ENCODE measurements at regions not wholly inside any gene's neighbourhood (a gene's known extent, or its start where the extent isn't known, plus 50 kb on each side); places are given as distances from the start of the nearest gene placed in this dataset.

DNA sequence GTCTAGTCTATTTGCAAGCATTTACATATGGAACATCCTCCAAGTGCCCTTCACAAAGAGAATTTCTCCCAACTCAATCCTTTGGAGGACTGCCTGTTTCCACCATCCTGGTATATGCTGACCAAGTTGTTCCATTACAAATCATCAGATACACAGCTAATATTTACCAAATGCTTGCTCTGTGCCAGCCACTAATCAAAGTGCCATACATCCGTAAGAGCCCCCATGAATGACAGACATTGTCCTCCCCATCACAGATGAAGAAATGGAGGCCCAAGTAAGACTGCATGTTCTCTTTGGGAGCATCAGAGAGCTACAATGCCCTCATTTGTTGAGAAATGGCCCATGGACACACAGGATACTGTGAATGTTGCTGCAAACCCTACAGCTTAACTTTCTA lies 130.0 kb upstream of the BACE2 start:
- no peak for DNase-seq (ENCODE audit: extremely low spot score)
- CTCF ChIA-PET, result interaction anchor here (1.5 kb wide), 1 partner anchor 14 kb away, joined by 5 read pairs; no protein-coding TSS in a partner anchor
- TF ChIP-seq, protein P1, sequence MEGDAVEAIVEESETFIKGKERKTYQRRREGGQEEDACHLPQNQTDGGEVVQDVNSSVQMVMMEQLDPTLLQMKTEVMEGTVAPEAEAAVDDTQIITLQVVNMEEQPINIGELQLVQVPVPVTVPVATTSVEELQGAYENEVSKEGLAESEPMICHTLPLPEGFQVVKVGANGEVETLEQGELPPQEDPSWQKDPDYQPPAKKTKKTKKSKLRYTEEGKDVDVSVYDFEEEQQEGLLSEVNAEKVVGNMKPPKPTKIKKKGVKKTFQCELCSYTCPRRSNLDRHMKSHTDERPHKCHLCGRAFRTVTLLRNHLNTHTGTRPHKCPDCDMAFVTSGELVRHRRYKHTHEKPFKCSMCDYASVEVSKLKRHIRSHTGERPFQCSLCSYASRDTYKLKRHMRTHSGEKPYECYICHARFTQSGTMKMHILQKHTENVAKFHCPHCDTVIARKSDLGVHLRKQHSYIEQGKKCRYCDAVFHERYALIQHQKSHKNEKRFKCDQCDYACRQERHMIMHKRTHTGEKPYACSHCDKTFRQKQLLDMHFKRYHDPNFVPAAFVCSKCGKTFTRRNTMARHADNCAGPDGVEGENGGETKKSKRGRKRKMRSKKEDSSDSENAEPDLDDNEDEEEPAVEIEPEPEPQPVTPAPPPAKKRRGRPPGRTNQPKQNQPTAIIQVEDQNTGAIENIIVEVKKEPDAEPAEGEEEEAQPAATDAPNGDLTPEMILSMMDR (IDR thresholded peaks at IDR 0.05; ENCODE audit: control extremely low read depth, extremely low read depth, low read depth, missing control alignments), result no peak
- POLR2A ChIA-PET, result no interaction called here

DNA sequence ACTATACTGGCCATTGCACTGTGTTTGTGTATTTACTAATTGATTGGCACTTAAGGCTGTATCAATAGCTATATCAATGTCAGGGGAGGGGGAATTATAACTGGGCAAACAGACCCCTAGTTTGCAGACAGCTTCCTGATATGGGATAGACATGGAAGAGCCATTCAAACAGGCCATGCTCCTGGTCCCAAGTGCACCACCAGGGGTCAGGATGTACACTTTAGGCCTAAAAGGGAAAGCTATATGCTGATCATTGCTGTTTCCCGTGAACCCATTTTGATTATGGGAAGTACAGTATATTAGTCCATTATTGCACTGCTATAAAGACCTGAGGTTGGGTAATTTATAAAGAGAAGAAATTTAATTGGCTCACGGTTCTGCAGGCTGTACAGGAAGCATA lies 124.9 kb upstream of the BACE2 start:
- CTCF ChIA-PET, result no interaction called here
- POLR2A ChIA-PET, result no interaction called here
- TF ChIP-seq, protein P1 (IDR thresholded peaks at IDR 0.05; ENCODE audit: control extremely low read depth, extremely low read depth, low read depth, missing control alignments), result no peak
- no peak for DNase-seq (ENCODE audit: extremely low spot score)

DNA sequence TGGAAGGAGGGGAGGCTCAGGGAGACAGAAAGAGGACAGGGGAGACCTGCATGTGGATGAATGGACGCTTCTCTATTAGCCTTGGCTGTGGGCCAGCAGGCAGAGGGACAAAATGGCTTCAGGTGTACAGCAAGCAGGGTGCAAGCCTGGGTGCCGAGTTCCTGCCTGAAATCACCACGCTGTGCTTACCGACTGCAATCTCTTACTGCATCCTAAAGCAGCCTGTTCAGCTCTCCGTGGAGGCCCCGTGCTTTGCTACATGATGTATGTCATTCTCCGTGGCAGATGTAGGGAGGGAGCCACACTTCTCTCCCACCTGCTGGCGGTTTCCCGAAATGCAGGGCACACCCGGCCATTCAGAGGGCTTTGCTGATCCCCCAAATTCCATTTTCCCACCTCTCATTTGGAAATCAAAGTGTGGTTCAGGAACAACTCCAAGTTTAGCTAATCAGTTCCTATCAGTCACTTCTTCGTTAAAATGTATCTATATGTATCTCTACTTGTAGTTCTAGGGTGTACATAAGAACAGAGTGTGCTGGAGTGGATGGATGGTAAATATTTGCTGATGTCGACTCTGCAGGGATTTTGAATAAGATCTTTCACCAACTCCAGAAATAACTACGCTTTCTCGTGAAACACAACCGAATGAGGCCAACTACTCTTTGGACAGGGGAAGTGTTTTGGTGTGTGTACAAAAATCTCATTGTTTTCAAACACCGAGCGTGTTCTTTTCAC lies 122.3 kb upstream of the BACE2 start:
- TF ChIP-seq, protein P1 (IDR thresholded peaks at IDR 0.05; ENCODE audit: control extremely low read depth, extremely low read depth, low read depth, missing control alignments), result no peak
- no peak for DNase-seq (ENCODE audit: extremely low spot score)
- CTCF ChIA-PET, result no interaction called here
- POLR2A ChIA-PET, result no interaction called here

DNA sequence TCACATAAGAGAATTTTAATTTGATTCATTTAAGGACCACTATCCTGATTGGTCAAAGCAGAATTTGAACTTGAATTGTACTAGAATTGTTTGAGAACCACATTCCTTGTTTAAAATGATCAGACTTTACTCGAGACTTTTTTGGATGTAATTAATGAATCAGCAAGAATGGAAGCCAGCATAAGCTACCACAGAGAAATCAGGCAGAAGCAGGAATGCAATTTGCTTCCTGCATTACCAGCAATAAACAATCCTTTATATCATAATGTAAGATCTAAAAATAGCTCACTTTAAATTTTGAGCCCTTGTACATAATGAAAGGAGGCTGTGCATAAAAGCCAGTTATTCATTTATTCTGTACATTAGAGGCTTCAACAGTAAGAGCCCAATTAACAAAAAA lies 119.8 kb upstream of the BACE2 start:
- no peak for DNase-seq (ENCODE audit: extremely low spot score)
- CTCF ChIA-PET, result interaction anchor here (2.0 kb wide), 1 partner anchor 21 kb away, joined by 5 read pairs; no protein-coding TSS in a partner anchor
- POLR2A ChIA-PET, result no interaction called here
- TF ChIP-seq, protein P1 (IDR thresholded peaks at IDR 0.05; ENCODE audit: control extremely low read depth, extremely low read depth, low read depth, missing control alignments), result no peak

DNA sequence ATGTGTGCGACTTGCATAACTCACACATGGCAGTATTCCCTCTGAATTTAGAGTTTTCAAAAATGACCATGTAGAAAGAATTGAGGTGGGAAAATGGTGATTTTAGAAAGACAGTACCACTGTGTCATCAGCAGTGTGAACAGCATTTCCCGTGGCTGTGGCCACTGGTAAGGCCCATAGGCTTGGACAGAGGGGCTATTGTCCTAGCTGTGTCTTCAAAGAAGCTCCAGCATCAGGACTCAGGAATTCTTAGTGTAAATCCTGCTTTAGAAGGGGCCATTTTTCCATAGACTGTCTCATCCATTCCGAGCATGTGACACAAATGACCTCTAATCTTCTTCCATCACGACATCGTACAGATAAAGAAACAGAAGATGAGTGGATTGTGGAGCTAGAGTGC lies 119.3 kb upstream of the BACE2 start:
- TF ChIP-seq, protein P1 (IDR thresholded peaks at IDR 0.05; ENCODE audit: control extremely low read depth, extremely low read depth, low read depth, missing control alignments), result no peak
- peak; percentile 1 for DNase-seq (ENCODE audit: extremely low spot score)
- POLR2A ChIA-PET, result no interaction called here
- CTCF ChIA-PET, result interaction anchor here (2.0 kb wide), 1 partner anchor 20 kb away, joined by 5 read pairs; no protein-coding TSS in a partner anchor

DNA sequence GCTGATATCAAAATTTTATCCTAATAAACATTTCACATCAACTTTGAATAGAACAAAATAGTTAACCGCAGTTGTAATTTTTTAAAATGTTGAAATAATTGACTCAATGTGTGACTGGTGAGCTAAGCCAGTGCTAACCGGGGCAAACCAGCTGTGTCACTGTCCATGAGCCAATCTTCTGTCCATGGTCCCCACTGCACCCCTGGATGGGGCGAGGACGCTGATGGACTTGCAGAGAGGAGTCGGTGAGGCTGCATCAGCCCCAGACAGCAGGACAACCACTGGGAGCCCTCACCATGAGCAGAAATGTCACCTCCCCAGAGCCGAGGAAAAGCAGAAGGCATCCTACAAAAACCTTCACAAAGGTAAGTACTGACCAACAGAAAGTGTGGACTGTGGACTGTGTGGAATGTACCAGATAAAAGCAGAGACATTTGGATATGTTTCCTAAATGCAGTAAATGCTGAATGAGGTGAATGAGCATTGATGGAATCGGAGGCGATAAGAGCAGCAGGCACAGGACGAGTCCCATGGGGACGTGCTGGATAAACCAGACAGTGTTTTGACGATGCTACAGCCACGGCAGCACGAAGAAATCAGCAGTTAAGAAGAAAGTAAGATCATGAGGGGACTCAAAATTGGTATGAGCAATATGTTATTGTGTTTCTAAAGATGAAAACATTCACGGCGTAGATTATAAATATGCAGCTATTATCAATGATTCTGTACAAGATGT lies 115.0 kb upstream of the BACE2 start:
- CTCF ChIA-PET, result no interaction called here
- TF ChIP-seq, protein P1 (IDR thresholded peaks at IDR 0.05; ENCODE audit: control extremely low read depth, extremely low read depth, low read depth, missing control alignments), result no peak
- POLR2A ChIA-PET, result no interaction called here

More for the DNA sequence above, 115.0 kb upstream of the BACE2 start:
- DNase-seq (ENCODE audit: extremely low spot score), result no peak
